ENCODE measurements at regions not wholly inside any gene's neighbourhood (a gene's known extent, or its start where the extent isn't known, plus 50 kb on each side); places are given as distances from the start of the nearest gene placed in this dataset.
A peak's percentile ranks its signal among the peaks of the same experiment; 100 is the strongest.
"Not testable (repeated sequence)": the region's sequence is repeated elsewhere in the genome, so short reads cannot be mapped to it uniquely, and the experiment has no call there.

DNA sequence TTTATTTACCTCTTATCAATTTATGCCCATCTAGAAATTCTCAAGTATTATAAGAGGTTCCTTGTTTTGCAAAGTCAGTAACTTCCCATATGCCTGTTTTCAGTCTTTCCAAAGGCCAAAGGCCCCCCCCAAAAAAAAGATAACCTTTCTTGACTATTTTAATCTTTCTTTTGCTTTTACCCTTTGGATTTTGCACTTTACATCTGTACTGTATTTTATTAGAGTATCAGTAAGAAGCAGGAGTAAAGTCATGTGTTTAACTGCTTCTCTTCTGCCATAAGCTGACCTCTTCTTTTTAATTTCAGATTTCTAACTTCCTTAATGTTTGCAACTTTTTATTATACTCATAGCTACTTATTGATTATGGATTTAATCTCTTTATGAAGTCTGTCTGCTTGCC is 716.4 kb upstream of the NOVA1 start:
- no peak overlapping the region for H3K4me3 ChIP-seq
- no peak overlapping the region for H3K27ac ChIP-seq

DNA sequence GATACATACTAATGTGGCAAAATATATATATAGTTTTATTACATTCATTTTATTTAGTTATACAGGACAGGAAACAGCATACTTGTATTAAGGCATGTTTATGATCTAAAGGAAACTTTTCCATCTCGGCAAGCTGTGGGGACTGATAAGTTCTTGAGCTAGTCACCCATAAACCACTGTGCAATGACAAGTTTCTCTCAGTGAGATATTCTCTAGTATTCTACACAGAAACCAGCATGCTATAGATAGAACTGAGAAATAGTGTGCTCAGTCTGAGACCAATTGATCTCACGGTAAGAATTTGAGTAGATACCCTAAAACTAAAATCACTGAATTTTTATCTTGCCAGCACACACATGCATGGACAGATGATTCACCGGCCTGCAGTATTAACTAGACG is 717.6 kb upstream of the NOVA1 start:
- Histone ChIP-seq H3K27ac (no peak overlapping the region), H3K4me3 (no peak overlapping the region)

DNA sequence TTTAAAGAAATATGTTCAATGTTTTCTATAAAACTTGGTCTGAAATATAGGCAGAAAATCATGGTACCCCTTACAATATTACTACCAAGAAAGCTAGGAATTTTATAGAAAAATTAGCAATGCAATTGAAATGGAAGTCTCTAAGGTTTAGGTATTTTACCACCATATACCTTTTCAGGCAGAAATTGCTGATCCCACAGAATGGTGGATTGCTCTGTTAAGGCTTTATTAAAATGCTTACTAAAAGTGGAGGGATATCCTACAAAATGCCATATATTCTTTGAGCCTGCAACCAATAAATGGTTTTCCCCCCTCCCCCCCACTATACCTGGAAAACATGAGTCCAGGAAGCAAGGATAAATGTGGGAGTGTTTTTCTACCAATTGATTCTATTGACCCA is 718.1 kb upstream of the NOVA1 start:
- Histone ChIP-seq H3K27ac (no peak overlapping the region), H3K4me3 (no peak overlapping the region)

DNA sequence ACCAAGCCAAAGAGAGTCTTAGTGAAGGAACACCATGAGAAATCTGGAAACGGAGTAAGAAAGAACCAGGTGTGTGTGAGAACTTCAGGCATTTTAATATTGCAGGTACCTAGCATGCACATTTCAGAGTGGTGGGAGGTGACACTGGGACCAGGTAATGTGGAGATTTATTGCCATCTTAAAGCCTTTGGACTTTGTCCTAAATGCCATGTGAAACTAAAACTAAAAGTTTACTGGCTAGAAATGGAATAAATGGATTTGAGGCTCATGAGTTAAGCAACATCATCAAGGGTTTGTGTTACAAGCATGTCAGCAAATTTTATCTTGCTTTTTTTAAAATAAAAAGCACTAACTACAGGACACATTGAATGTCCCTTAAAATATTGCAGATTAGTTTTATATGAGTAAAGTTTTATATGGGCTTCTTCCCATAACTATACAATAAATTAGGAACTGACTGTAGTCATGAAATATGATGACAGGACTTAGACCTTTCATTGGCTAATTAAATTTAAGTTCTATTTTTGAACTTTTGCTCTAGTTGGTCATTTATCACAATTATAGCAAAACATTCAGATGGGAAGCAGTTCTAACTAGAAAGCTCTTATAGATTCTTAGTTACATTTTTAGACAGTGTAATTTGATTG is 721.1 kb upstream of the NOVA1 start:
- H3K4me3 ChIP-seq = no peak overlapping the region
- no peak overlapping the region for H3K27ac ChIP-seq

DNA sequence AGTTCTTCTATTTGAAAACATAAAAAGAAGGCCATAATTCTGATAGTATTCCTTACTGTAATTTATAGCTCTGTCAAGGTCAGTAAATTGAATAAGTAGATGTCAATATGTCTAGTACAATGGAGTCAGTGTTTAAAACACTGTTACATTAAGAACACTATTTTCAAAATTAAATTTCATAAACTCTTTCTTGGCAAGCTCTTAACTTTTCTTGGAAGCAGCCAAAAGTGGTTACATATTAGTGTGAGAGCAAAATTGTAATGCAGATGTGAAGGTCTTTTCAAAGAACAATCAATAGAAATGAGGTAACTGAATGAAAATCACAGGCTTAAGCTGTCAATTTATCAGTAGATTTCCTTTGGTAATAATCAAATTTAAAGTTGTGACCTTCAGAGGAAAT is 722.4 kb upstream of the NOVA1 start:
- Histone ChIP-seq H3K4me3 (no peak overlapping the region), H3K27ac (no peak overlapping the region)

DNA sequence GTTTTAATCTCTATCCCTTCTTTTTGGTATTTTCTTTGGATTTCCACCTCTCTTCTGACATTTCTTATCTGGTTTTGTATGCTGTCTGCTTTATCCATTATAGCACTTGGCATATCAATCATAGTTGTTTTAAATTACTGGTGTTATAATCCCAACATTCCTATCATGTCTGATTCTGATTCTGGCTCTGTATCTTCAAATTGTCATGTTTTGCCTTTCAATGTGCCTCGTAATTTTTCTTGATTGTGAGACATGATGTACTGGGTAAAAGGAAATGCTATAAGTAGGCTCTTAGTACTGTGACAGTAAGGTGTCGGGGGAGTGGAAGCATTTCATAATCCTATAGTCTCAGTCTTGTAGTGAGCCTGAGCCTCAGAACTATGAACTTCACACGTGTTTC is 729.3 kb upstream of the NOVA1 start:
- no peak overlapping the region for H3K27ac ChIP-seq
- H3K4me3 ChIP-seq = no peak overlapping the region

DNA sequence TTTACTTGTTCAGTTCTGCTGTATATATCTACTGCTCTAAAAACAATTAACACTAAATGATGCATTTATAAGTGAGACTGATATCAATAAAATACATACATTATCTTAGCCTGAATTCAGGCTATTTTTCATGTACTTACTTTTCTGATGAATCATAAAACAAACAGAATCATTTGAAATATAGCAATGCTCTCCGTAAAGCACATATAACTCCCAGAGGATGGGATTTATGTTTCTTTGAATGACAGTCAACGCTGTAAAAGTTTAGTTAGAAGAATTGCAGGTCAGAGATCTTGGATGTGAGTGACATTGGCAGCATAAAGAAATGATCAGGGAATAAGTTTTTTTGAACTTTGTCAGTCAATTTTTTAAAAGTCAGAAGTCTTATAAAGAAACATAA is 740.2 kb upstream of the NOVA1 start:
- Histone ChIP-seq H3K4me3 (no peak overlapping the region), H3K27ac (no peak overlapping the region)

DNA sequence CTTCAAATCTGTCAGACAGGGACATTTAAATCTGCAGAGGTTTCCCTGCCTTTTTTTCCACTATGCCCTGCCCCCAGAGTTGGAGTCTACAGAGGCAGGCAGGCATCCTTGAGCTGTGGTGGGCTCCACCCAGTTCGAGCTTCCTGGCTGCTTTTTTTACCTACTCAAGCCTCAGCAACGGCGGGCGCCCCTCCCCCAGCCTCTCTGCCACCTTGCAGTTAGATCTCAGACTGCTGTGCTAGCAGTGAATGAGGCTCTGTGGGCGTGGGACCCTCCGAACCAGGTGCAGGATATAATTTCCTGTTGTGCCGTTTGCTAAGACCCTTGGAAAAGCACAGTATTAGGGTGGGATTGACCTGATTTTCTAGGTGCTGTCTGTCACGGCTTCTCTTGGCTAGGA is 765.2 kb upstream of the NOVA1 start:
- not testable (repeated sequence) for H3K4me3 ChIP-seq, H3K27ac ChIP-seq

DNA sequence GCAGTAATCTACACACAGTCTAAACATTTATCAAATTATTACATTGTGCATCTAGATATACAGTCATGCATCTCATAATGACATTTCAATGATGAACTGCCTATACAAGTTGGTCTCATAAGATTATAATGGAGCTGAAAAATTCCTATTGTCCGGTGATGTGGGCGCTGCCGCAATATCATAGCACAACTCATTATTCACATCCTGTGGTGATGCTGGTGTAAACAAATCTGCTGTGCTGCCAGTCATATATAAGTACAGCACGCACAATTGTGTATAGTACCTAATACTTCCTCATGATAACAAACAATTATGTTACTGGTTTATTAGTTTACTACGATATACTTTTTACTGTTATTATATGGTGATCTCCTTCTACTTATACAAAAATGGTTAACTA is 768.8 kb upstream of the NOVA1 start:
- no peak overlapping the region for H3K27ac ChIP-seq
- no peak overlapping the region for H3K4me3 ChIP-seq

DNA sequence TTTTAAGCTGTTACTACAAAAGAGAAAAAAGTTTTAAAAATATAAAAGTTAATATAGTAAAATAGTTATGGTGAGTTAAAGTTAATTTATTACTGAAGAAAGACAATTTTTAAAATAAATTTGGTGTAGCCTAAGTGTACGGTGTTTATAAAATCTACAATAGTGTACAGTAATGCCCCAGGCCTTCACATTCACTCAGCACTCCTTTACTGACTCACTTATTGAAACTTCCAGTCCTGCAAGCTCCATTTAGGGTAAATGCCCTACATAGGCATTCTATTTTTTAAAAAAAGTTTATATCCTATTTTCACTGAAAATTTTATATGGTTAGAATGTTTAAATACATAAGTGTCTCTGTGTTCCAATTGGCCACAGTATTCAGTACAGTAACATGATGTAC is 769.5 kb upstream of the NOVA1 start:
- Histone ChIP-seq H3K4me3 (no peak overlapping the region), H3K27ac (no peak overlapping the region)

DNA sequence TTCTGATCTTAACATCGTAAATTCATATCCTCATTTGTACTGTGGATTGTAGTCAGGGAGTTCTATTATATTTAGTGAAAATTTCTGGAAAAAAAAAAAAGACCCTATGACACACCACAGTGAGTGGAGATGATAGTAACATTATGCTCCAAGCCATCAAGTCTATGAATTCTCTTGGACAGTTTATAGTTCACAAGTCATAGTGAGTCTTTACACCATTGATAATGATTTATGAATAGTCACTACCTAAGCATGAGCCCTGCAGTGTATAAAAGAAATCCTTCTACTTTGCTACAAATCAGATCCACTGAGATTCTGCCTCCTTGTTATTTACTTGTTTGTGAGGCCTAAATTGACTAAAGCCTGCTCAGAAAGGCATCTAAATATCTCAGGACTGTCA is 772.2 kb upstream of the NOVA1 start:
- no peak overlapping the region for H3K4me3 ChIP-seq
- H3K27ac ChIP-seq = no peak overlapping the region

DNA sequence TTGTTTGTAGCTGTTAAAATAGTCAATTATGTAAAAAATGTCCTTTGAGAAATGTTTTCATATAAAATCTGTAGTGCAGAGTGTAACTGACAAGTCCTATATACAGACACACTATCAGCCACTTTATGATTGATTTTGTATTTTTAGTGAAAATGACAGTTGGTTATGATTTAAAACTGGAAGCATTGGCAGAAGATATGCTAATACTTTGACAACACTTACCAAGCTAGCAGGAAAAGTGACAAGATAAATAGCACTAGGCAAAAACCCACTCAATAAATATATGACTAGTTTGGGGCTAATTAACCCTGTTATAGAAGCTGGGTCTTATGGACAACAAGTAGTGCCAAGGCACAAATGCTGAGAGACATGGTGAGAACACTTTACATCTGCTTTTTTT is 772.9 kb upstream of the NOVA1 start:
- Histone ChIP-seq H3K27ac (no peak overlapping the region), H3K4me3 (no peak overlapping the region)

DNA sequence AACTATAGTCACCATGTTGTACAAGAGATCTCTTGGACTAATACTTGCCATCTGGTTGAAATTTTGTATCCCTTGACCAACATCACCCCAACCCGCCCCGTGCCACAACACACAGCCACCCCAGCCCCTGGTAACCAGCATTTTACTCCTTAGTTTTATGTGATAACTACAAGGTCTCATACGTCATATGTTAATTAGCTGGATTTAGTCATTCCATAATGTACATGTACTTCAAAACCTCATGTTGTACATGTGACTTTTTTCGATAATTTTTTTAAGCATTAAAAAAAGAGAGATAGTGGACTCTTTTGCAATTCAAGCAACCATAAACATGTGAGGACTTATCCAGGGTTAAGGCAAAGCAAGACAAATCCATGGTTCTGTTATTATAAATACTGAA is 773.4 kb upstream of the NOVA1 start:
- Histone ChIP-seq H3K4me3 (no peak overlapping the region), H3K27ac (no peak overlapping the region)

DNA sequence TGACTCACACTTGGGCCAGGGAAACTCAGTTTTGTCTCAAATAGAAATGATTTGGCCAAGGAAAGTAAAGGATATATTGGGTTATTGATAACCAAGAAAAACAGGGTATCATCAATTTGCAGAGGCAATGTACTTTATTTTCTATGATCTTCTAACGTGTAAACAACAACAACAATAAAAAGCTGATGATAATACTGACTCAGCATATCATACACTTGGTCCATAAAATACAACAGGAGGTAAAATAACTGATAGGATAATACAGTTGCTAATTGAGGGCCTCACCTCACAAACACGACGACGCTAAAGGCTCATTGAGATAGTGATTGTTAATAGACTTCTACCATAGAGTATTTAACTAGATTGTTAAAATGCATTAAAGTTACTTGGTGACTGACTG is 774.0 kb upstream of the NOVA1 start:
- Histone ChIP-seq H3K4me3 (no peak overlapping the region), H3K27ac (no peak overlapping the region)

DNA sequence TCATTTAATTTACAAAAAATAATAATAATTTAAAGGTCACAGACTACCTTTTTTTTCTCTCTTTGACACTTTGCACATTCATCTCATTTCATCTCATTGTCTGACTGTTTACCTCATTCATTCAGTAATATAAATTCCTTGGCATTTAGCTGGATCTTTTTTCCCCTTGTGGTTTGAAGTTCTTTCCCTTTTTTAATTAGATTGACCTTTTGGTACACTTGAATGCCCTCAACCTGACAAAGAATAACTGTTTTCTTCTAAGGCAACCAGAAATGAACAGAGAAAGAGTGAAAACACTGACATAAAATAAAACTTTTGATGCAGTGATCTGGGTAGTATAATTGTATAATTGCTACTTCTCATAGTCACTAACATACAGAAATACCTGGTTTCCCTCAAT is 774.9 kb upstream of the NOVA1 start:
- H3K27ac ChIP-seq = no peak overlapping the region
- no peak overlapping the region for H3K4me3 ChIP-seq

DNA sequence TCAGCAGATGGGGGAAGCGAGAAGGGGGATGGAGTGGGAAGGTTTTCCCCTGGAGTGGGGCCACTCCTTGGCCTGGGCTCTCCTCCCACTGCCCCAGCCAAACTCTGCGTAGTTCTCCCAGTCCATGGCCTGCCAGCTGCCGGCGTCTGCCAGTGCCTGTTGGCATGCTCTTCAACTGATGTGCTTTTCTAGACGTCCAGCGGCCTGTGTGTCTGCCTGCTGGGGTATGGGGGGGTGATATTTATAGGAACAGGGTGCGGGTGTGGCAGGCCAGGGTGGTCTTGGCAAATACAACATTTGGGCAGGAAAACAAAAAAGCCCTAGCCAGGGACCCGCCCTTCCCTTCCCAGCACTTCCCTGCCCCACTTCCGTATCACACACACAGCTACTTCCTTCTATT is 786.3 kb upstream of the NOVA1 start:
- Histone ChIP-seq H3K27ac (peak overlapping the region in 1 of 21 experiments; percentile 5), H3K4me3 (no peak overlapping the region)

DNA sequence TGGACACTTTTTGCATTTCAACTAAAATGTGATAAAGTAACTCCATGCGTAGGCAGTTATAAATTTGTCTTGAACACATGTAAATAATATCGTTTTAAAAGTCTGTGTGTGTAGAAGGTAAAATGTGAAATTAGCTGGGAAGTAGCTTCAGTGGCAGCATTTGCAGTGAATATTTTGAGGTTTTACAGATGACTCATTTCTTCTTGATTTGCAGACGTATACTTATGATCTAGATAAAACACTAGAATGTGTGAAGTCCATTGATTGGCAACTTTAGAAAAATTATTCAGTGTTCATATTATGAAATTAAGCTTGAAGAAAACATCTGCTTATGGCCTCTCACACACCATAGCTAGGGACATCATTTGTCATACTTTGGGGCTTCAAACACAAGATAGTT is 788.6 kb upstream of the NOVA1 start:
- Histone ChIP-seq H3K4me3 (no peak overlapping the region), H3K27ac (no peak overlapping the region)

DNA sequence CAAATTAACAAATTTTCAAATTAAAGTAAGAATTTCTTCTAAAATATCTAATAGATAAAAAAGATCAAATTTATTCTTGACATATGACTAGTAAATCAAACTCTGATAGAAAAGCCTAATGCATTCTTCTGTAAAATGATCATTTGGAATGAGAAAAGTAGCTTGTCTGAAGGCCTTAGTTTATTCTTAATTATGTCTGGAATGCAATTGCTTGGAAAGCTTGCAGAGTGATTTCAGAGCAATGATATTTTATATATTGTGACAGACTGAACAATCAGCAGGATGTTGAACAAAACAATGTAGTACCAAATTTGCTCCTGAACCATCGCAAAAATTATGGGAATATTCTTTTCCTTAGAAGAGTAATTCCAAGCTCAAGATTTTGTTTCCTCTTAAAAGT is 789.6 kb upstream of the NOVA1 start:
- Histone ChIP-seq H3K27ac (no peak overlapping the region), H3K4me3 (no peak overlapping the region)

DNA sequence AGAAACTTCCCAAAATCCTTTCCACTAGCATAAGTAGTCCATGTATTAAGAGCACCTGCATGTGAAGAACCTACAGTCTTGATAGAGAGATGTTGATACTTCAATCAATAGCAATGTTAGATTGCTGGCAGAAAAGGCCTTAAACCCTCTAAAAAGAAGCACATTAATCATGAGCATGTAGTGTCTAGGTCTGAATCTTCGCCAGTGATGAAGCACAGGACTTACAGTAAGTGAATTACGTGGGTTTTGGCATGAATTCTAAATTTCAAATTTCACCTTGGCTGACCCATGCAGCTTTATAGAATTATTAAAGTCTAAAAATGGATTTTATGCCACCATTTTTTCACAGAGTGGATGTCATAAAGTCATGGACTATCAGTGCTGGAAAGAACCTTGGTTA is 791.6 kb upstream of the NOVA1 start:
- no peak overlapping the region for H3K27ac ChIP-seq
- no peak overlapping the region for H3K4me3 ChIP-seq

DNA sequence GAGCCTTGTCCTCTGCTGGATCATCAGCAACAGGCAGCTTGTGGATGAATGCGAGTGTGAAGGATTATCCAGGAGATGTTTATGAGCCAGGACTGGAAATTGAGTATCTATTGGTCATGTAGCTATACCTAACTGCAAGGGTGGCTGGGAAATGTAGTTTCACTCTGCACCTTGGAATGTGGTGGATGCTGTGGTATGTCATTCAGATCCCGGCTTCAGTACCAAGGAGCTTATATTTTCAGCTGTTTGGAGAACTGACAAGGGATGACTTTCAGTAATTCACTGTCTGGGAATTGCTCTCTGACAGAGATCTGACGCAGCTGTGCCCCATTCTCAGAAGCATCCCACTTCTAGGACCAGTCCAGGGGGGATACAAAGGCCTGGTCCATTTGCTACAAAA is 792.3 kb upstream of the NOVA1 start:
- no peak overlapping the region for H3K4me3 ChIP-seq

DNA sequence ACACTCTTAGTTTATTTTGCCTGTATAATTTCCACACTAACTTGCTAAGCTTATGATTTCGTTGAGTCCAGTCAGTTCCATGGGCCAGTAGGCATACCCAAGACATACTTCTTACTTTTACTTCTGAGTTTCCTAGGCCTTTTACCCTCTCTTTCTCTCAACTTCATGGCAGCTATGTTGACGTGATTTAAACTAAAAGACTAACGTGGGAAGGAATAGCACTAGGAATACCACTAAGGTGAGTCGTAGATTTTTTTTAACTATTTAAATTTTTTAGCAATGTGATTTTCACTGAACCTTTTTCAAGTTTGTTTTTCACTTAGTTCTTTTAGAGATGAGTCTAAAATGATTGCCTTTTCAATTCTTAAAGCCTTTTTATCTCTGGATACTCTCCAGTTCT is 793.5 kb upstream of the NOVA1 start:
- Histone ChIP-seq H3K27ac (no peak overlapping the region), H3K4me3 (no peak overlapping the region)

More for the DNA sequence above, 792.3 kb upstream of the NOVA1 start:
- no peak overlapping the region for H3K27ac ChIP-seq

DNA sequence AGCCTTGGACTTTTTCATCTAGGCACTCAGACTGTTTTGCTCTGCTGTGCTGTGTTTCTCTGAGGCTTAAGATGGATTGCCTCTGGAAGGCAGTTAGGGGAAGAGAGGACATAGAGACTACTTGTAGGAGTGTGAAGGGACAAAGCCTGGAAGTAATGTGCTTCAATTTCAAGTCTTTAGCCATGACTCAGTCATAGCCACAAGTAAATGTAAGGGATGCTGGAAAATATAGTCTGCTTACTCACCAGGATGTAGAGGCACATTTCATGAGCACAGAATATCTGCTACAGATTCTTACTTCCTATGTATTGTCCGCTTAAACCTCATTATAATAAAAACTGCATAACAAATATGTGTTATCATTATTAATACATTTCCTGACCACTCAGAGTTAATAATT is 794.3 kb upstream of the NOVA1 start:
- no peak overlapping the region for H3K4me3 ChIP-seq

DNA sequence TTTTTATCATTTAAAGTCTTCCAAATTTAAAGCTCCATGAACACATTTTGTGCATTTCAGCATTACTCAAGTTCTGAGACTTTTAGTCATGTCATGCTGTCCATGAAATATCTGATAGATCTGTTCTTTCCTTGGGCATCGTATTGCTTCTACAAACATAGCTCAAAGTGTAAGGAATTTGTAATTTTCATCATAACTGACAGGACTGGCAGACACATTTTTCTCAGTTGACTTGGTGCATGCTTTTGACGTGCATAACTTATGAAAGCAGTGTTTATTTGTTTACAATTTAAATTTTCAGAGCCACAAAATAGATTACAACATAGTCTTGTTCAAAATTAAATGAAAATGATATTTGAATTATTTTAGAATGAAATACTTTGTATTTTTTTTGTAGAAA is 812.1 kb upstream of the NOVA1 start:
- no peak overlapping the region for H3K27ac ChIP-seq

More for the DNA sequence above, 794.3 kb upstream of the NOVA1 start:
- no peak overlapping the region for H3K27ac ChIP-seq

More for the DNA sequence above, 812.1 kb upstream of the NOVA1 start:
- no peak overlapping the region for H3K4me3 ChIP-seq

Measured in skin epidermis (tissue), 12 donors.